ENCODE measurements at regions not wholly inside any gene's neighbourhood (a gene's known extent, or its start where the extent isn't known, plus 50 kb on each side); places are given as distances from the start of the nearest gene placed in this dataset.

GRCh38 chr10:123517901-123518300, 148.3 kb upstream of the GPR26 start:
- no peak for TF ChIP-seq FOXA1 (IDR thresholded peaks at IDR 0.05)
- TF ChIP-seq FOXK2 (IDR thresholded peaks at IDR 0.05) = no peak

Data from HEK293T (cell line).